Stimulated activated CD8-positive, alpha-beta memory T cell treated with anti-CD3 and anti-CD28 coated beads, Interleukin-15, amount 100 ng/mL, for 24 hours (primary cell): ENCODE measurements at regions not wholly inside any gene's neighbourhood (a gene's known extent, or its start where the extent isn't known, plus 50 kb on each side); places are given as distances from the start of the nearest gene placed in this dataset.

Experiments
- DNase-seq: peaks from one replicate; pipeline ENCODE4 v3.0.0-alpha.2; 2020; ENCODE audit warnings: low read depth

GRCh38 chr5:124421584-124421983, 324.9 kb downstream of the ZNF608 start:
- DNase-seq: no peak

GRCh38 chr5:124420952-124421351, 325.5 kb downstream of the ZNF608 start:
- no peak for DNase-seq

- DNase-seq: no peak
These were observed 326.9 kb downstream of the ZNF608 start for GRCh38 chr5:124419531-124419930.

- DNase-seq: no peak
These were observed 328.0 kb downstream of the ZNF608 start for GRCh38 chr5:124418390-124418789.

GRCh38 chr5:124417196-124417595, 329.2 kb downstream of the ZNF608 start:
- DNase-seq: no peak

GRCh38 chr5:124416627-124417026, 329.8 kb downstream of the ZNF608 start:
- DNase-seq: no peak

- DNase-seq: no peak
These were observed 331.5 kb downstream of the ZNF608 start for GRCh38 chr5:124414973-124415372.

GRCh38 chr5:124410539-124411488, 335.6 kb downstream of the ZNF608 start:
- no peak for DNase-seq

- DNase-seq: no peak
These were observed 337.5 kb downstream of the ZNF608 start for GRCh38 chr5:124408738-124409453.

GRCh38 chr5:124404796-124405195, 341.6 kb downstream of the ZNF608 start:
- DNase-seq: no peak

- no peak for DNase-seq
These were observed 343.2 kb downstream of the ZNF608 start for GRCh38 chr5:124403281-124403680.

GRCh38 chr5:124402144-124402581, 344.3 kb downstream of the ZNF608 start:
- DNase-seq: no peak

GRCh38 chr5:124401476-124402143, 344.8 kb downstream of the ZNF608 start:
- DNase-seq: no peak

GRCh38 chr5:124399426-124399961, 346.9 kb downstream of the ZNF608 start:
- DNase-seq: no peak

GRCh38 chr5:124398460-124398859, 348.0 kb downstream of the ZNF608 start:
- no peak for DNase-seq

GRCh38 chr5:124397317-124397716, 349.1 kb downstream of the ZNF608 start:
- DNase-seq: no peak

- no peak for DNase-seq
These were observed 350.5 kb downstream of the ZNF608 start for GRCh38 chr5:124395926-124396325.

- no peak for DNase-seq
These were observed 351.2 kb downstream of the ZNF608 start for GRCh38 chr5:124395287-124395686.

GRCh38 chr5:124394700-124395245, 351.7 kb downstream of the ZNF608 start:
- no peak for DNase-seq

- no peak for DNase-seq
These were observed 352.7 kb downstream of the ZNF608 start for GRCh38 chr5:124393584-124394379.

GRCh38 chr5:124383693-124384092, 362.7 kb downstream of the ZNF608 start:
- DNase-seq: no peak
